ENCODE measurements at regions not wholly inside any gene's neighbourhood (a gene's known extent, or its start where the extent isn't known, plus 50 kb on each side); places are given as distances from the start of the nearest gene placed in this dataset.

- TF ChIP-seq POLR2A (IDR thresholded peaks at IDR 0.05; ENCODE audit: extremely low read depth, insufficient read length) (no peak), CTCF (IDR thresholded peaks at IDR 0.05; ENCODE audit: low read depth, low read length) (no peak)
Measured at GRCh38 chr2:122519821-122520611, 764.6 kb downstream of the TSN start.
